GM23248 (cell line): ENCODE measurements at regions not wholly inside any gene's neighbourhood (a gene's known extent, or its start where the extent isn't known, plus 50 kb on each side); places are given as distances from the start of the nearest gene placed in this dataset.

Experiments used
- EZH2 ChIP-seq: fragments of 200-600 bp; sonication (generic); IDR thresholded peaks from 2 replicates; pipeline ENCODE4 v1.6.1; 2018; ENCODE audit warnings: antibody characterized with exemption, mild to moderate bottlenecking; ENCODE audit not compliant: insufficient read depth, poor library complexity, severe bottlenecking
- EZH2phosphoT487 ChIP-seq: fragments of 200-600 bp; sonication (generic); IDR thresholded peaks from 2 replicates; pipeline ENCODE4 v1.6.1; 2018; ENCODE audit warnings: antibody characterized with exemption, moderate library complexity, mild to moderate bottlenecking, low read depth; ENCODE audit not compliant: insufficient read depth

GRCh38 chr14:43438056-43438455 lies 1069.0 kb downstream of the FSCB start:
- TF ChIP-seq EZH2 (no peak), EZH2phosphoT487 (no peak)
